Esophagus (tissue), 2 donors: ENCODE measurements at regions not wholly inside any gene's neighbourhood (a gene's known extent, or its start where the extent isn't known, plus 50 kb on each side); places are given as distances from the start of the nearest gene placed in this dataset.

Source experiments
- H3K27ac ChIP-seq, 2 donors: one replicate each; pipeline ENCODE4 v1.5.1; 2013; ENCODE audit warnings: low read depth in 2 of 2, mild to moderate bottlenecking in 2 of 2, inconsistent platforms in 1 of 2, low read length in 1 of 2, moderate library complexity in 1 of 2
- H3K27me3 ChIP-seq, 2 donors: one replicate each; pipeline ENCODE4 v1.6.1; 2013; ENCODE audit warnings: low read length in 2 of 2, control low read depth in 1 of 2, mild to moderate bottlenecking in 1 of 2; ENCODE audit not compliant: insufficient read depth in 2 of 2, control insufficient read depth in 1 of 2
- H3K36me3 ChIP-seq, 2 donors: one replicate each; pipeline ENCODE4 v1.6.1; 2013; ENCODE audit warnings: low read length in 1 of 2; ENCODE audit not compliant: control insufficient read depth in 2 of 2, insufficient read depth in 2 of 2
- H3K4me1 ChIP-seq, 2 donors: one replicate each; pipeline ENCODE4 v1.6.1; 2013; ENCODE audit warnings: low read length in 1 of 2; ENCODE audit not compliant: control insufficient read depth in 2 of 2, insufficient read depth in 2 of 2
- H3K4me3 ChIP-seq, 2 donors: one replicate each; pipeline ENCODE4 v1.5.1; 2013; ENCODE audit warnings: low read length in 2 of 2, mild to moderate bottlenecking in 2 of 2, low read depth in 1 of 2, moderate library complexity in 1 of 2
- H3K9me3 ChIP-seq, 2 donors: one replicate each; pipeline ENCODE4 v1.6.1; 2013; ENCODE audit warnings: mild to moderate bottlenecking in 2 of 2, low read depth in 1 of 2, low read length in 1 of 2, moderate library complexity in 1 of 2; ENCODE audit not compliant: control insufficient read depth in 2 of 2, insufficient read depth in 1 of 2
- WGBS, 2 donors: extraction: QIAGEN DNeasy Blood & Tissue Kit; methylation state at CpG; one replicate each; pipeline ENCODE4 v1.1.7; 2013; 5-methylcytosine and 5-hydroxymethylcytosine counted together
- donor health status: healthy with polysubstance abuse.
- donor health status: Bipolar disorder and iron deficiency.

GRCh38 chr5:2288968-2289367, 406.2 kb upstream of the IRX4 start:
- H3K27ac ChIP-seq: no peak overlapping the region
- H3K9me3 ChIP-seq: no peaks in the 10 kb centered on the region
- no peaks in the 10 kb centered on the region for H3K4me1 ChIP-seq
- WGBS, 2 donors: 79 to 84% methylated on average over 16 of the region's 16 CpGs
- no peaks in the 10 kb centered on the region for H3K36me3 ChIP-seq
- no peak overlapping the region for H3K4me3 ChIP-seq
- no peaks in the 10 kb centered on the region for H3K27me3 ChIP-seq

- 87 to 89% methylated on average over 11 of the region's 11 CpGs for WGBS, 2 donors
- Histone ChIP-seq H3K27ac (no peak overlapping the region), H3K27me3 (no peaks in the 10 kb centered on the region), H3K4me1 (no peaks in the 10 kb centered on the region), H3K36me3 (no peaks in the 10 kb centered on the region), H3K4me3 (no peak overlapping the region), H3K9me3 (no peaks in the 10 kb centered on the region)
These were observed 405.7 kb upstream of the IRX4 start for GRCh38 chr5:2288466-2288865.

GRCh38 chr5:2286250-2286649, 403.5 kb upstream of the IRX4 start:
- H3K36me3 ChIP-seq: no peaks in the 10 kb centered on the region
- H3K27ac ChIP-seq: no peak overlapping the region
- H3K4me3 ChIP-seq: no peak overlapping the region
- H3K9me3 ChIP-seq: no peaks in the 10 kb centered on the region
- peaks cover 0 to 2% of the 10 kb centered on the region in 2 donors for H3K4me1 ChIP-seq
- WGBS, 2 donors: 81 to 82% methylated on average over 7 of the region's 7 CpGs
- no peaks in the 10 kb centered on the region for H3K27me3 ChIP-seq

- WGBS, 2 donors: 86% methylated on average over 8 of the region's 8 CpGs
- Histone ChIP-seq H3K27me3 (no peaks in the 10 kb centered on the region), H3K9me3 (no peaks in the 10 kb centered on the region), H3K27ac (no peak overlapping the region), H3K4me1 (peaks cover 0 to 2% of the 10 kb centered on the region in 2 donors), H3K4me3 (no peak overlapping the region), H3K36me3 (no peaks in the 10 kb centered on the region)
These were observed 402.0 kb upstream of the IRX4 start for GRCh38 chr5:2284678-2285077.

GRCh38 chr5:2283481-2284045, 400.8 kb upstream of the IRX4 start:
- no peaks in the 10 kb centered on the region for H3K36me3 ChIP-seq
- H3K9me3 ChIP-seq: no peaks in the 10 kb centered on the region
- peaks cover 0 to 2% of the 10 kb centered on the region in 2 donors for H3K4me1 ChIP-seq
- no peaks in the 10 kb centered on the region for H3K27me3 ChIP-seq
- no peak overlapping the region for H3K27ac ChIP-seq
- no peak overlapping the region for H3K4me3 ChIP-seq
- WGBS, 2 donors: 87 to 92% methylated on average over 10 of the region's 10 CpGs

GRCh38 chr5:2282893-2283292, 400.2 kb upstream of the IRX4 start:
- 60 to 65% methylated on average over 7 of the region's 7 CpGs for WGBS, 2 donors
- Histone ChIP-seq H3K4me1 (peaks cover 0 to 2% of the 10 kb centered on the region in 2 donors), H3K36me3 (peaks cover 0 to 2% of the 10 kb centered on the region in 2 donors)

GRCh38 chr5:2282034-2282690, 399.4 kb upstream of the IRX4 start:
- Histone ChIP-seq H3K36me3 (peaks cover 0 to 2% of the 10 kb centered on the region in 2 donors), H3K9me3 (no peaks in the 10 kb centered on the region), H3K4me1 (peaks cover 0 to 2% of the 10 kb centered on the region in 2 donors), H3K4me3 (no peak overlapping the region), H3K27ac (no peak overlapping the region), H3K27me3 (no peaks in the 10 kb centered on the region)
- WGBS, 2 donors: 70 to 74% methylated on average over 11 of the region's 11 CpGs

More at GRCh38 chr5:2282893-2283292, 400.2 kb upstream of the IRX4 start:
- H3K27ac ChIP-seq: no peak overlapping the region
- no peaks in the 10 kb centered on the region for H3K27me3 ChIP-seq
- no peaks in the 10 kb centered on the region for H3K9me3 ChIP-seq
- no peak overlapping the region for H3K4me3 ChIP-seq

- H3K27ac ChIP-seq: no peak overlapping the region
- peaks cover 0 to 2% of the 10 kb centered on the region in 2 donors for H3K36me3 ChIP-seq
- peaks cover 0 to 2% of the 10 kb centered on the region in 2 donors for H3K9me3 ChIP-seq
- H3K4me1 ChIP-seq: peaks cover 0 to 2% of the 10 kb centered on the region in 2 donors
- WGBS, 2 donors: 87 to 94% methylated on average over 3 of the region's 3 CpGs
- H3K4me3 ChIP-seq: no peak overlapping the region
- no peaks in the 10 kb centered on the region for H3K27me3 ChIP-seq
These were observed 398.7 kb upstream of the IRX4 start for GRCh38 chr5:2281446-2281845.

GRCh38 chr5:2280318-2280717, 397.6 kb upstream of the IRX4 start:
- peaks cover 0 to 2% of the 10 kb centered on the region in 2 donors for H3K4me1 ChIP-seq
- H3K36me3 ChIP-seq: peaks cover 0 to 2% of the 10 kb centered on the region in 2 donors

More at GRCh38 chr5:2280318-2280717, 397.6 kb upstream of the IRX4 start:
- Histone ChIP-seq H3K4me3 (no peak overlapping the region), H3K27me3 (no peaks in the 10 kb centered on the region), H3K27ac (no peak overlapping the region), H3K9me3 (peaks cover 0 to 2% of the 10 kb centered on the region in 2 donors)
- 66 to 89% methylated on average over 3 of the region's 3 CpGs for WGBS, 2 donors
